Stimulated activated naive B cell treated with anti-CD40 and anti-IgM and Interleukin-4, amounts not matched to agents 10 μg/mL and 1 μg/mL and 100 μg/mL, for 72 hours (primary cell): ENCODE measurements at regions not wholly inside any gene's neighbourhood (a gene's known extent, or its start where the extent isn't known, plus 50 kb on each side); places are given as distances from the start of the nearest gene placed in this dataset.

Experiments used
- ATAC-seq, 2 donors: fragments of 150-1000 bp; cut with Tn5 transposase; replicated peaks; 2 replicates each; pipeline ENCODE4 v1.10.0; 2021; ENCODE audit warnings: moderate library complexity in 1 of 2
- DNase-seq: peaks from one replicate; pipeline ENCODE4 v3.0.0; 2021
- H3K27ac Mint-ChIP-seq: one replicate; pipeline ENCODE4 v1.8.0; 2022; ENCODE audit warnings: mild to moderate bottlenecking, mixed read lengths
- H3K27me3 Mint-ChIP-seq, 2 donors: one replicate each; pipeline ENCODE4 v1.8.0; 2022; ENCODE audit warnings: mixed read lengths in 2 of 2
- H3K36me3 Mint-ChIP-seq, 2 donors: one replicate each; pipeline ENCODE4 v1.8.0; 2022; ENCODE audit warnings: mixed read lengths in 2 of 2, mild to moderate bottlenecking in 1 of 2
- H3K4me1 Mint-ChIP-seq, 2 donors: one replicate each; pipeline ENCODE4 v1.8.0; 2022; ENCODE audit warnings: mixed read lengths in 2 of 2, mild to moderate bottlenecking in 1 of 2
- H3K4me3 Mint-ChIP-seq, 2 donors: one replicate each; pipeline ENCODE4 v1.8.0; 2022; ENCODE audit warnings: mild to moderate bottlenecking in 2 of 2, mixed read lengths in 2 of 2, moderate library complexity in 1 of 2
- H3K9me3 Mint-ChIP-seq, 2 donors: one replicate each; pipeline ENCODE4 v1.8.0; 2022; ENCODE audit warnings: mixed read lengths in 2 of 2, mild to moderate bottlenecking in 1 of 2

GRCh38 chr2:58853420-58853819 is 612.3 kb upstream of the FANCL start:
- no peaks in the 10 kb centered on the region for H3K36me3 Mint-ChIP-seq
- peaks cover 0 to 5% of the 10 kb centered on the region in 2 donors for H3K27me3 Mint-ChIP-seq
- no peak overlapping the region for H3K4me3 Mint-ChIP-seq
- DNase-seq = no peak
- no peak overlapping the region for H3K27ac Mint-ChIP-seq
- no peaks in the 10 kb centered on the region for H3K4me1 Mint-ChIP-seq
- no peaks in the 10 kb centered on the region for H3K9me3 Mint-ChIP-seq
- no peak for ATAC-seq

GRCh38 chr2:58852905-58853304 is 611.8 kb upstream of the FANCL start:
- no peak overlapping the region for H3K4me3 Mint-ChIP-seq
- no peak for ATAC-seq

DNA sequence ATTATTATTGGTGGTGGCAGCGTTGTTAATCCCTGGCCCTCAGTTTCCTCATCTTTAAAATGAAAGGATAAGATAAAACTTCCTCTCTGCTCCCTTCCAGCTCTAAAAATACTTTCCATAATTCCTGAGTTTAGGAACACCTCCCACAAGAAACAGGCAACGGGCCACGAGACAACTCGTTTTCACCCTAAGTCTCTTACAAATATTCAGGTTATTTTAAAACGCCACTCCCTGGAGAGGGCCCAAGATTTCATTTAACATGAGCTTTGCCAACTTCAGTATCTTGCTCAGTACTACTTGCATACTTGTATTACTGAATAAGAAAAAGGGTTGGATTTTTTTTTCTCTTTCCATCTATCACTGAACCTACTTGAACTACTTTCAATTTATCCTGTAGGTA is 611.1 kb upstream of the FANCL start:
- Mint-ChIP-seq H3K27ac (no peak overlapping the region), H3K4me3 (no peak overlapping the region), H3K27me3 (peaks cover 0 to 5% of the 10 kb centered on the region in 2 donors), H3K36me3 (no peaks in the 10 kb centered on the region), H3K9me3 (no peaks in the 10 kb centered on the region), H3K4me1 (no peaks in the 10 kb centered on the region)
- DNase-seq (no peak), ATAC-seq (no peak)

More at GRCh38 chr2:58852905-58853304, 611.8 kb upstream of the FANCL start:
- H3K9me3 Mint-ChIP-seq = no peaks in the 10 kb centered on the region
- DNase-seq = no peak
- no peaks in the 10 kb centered on the region for H3K36me3 Mint-ChIP-seq
- H3K27ac Mint-ChIP-seq = no peak overlapping the region
- no peaks in the 10 kb centered on the region for H3K4me1 Mint-ChIP-seq
- H3K27me3 Mint-ChIP-seq = peaks cover 0 to 5% of the 10 kb centered on the region in 2 donors

DNA sequence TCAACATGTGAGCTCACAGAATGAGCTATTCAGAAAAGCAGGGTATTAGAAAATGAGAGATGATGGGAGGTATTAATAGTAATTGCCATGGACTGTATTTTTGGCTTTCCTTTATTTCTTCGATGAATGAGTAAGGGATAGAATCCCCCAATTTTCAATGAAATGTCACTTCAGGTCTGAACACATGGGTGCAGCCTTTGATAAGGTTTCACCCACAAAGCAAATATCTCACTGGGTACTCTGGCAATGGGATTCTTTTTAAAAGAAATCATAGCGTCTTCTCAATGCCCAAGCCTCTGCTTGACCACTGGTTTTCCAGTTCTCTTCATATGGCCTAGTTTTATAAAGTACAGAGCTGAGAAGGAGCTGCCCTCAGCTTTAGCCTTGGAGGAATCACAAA is 610.5 kb upstream of the FANCL start:
- Mint-ChIP-seq H3K4me3 (no peak overlapping the region), H3K9me3 (no peaks in the 10 kb centered on the region), H3K4me1 (no peaks in the 10 kb centered on the region), H3K27me3 (peaks cover 0 to 5% of the 10 kb centered on the region in 2 donors), H3K27ac (no peak overlapping the region), H3K36me3 (no peaks in the 10 kb centered on the region)
- no peak for DNase-seq
- no peak for ATAC-seq

DNA sequence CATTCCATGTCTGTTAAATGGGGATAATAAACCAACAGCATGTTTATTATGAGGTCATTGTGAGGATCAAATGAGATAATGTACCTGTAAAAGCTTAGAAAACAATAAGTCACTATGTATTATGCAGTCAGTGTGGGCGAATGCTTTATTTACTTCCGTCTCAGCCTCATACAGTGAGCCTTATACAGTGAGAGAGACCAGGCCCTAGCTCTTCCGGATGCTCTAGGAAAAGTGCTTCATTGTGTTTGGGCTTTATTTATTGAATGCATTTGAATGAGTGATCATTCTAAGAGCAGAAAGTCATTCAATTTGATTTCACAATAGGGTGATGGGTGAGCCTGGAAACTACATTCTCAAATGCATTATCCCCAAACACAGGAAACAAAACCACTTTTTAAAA is 603.9 kb upstream of the FANCL start:
- Mint-ChIP-seq H3K4me3 (no peak overlapping the region), H3K27ac (no peak overlapping the region), H3K4me1 (no peaks in the 10 kb centered on the region), H3K27me3 (peaks cover 0 to 10% of the 10 kb centered on the region in 2 donors), H3K9me3 (no peaks in the 10 kb centered on the region), H3K36me3 (no peaks in the 10 kb centered on the region)
- ATAC-seq (no peak), DNase-seq (no peak)

DNA sequence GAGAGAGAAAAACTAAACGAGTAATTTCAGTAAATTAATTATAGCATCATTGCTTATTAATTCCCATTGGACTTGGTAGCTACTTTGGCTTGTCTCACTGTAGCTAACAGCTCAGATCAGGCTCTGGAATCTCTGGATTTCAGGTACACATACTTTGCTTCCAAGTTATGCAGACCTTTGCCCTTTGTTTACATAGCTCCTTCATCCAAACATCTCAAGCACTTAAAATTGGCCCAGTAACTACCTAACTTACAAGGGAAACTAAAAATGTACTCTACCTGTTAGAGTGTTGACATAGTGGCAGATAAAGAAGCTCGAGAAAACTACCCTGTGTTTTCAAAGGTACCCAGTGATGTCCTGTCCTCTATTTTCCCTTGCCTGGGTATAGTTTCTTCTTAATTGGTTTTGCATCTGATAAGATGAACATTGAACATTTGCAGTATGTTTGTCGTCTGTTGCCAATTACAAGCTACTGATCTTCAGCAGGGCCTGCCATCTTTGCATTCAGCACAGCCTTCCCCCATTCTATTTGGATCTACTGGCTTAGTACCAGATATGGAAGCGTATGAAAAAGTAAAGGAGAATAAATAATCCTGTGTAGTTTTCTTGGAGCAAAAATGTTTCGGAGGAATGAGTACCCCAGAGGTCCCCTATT is 601.5 kb upstream of the FANCL start:
- Mint-ChIP-seq H3K27me3 (peaks cover 0 to 10% of the 10 kb centered on the region in 2 donors), H3K27ac (no peak overlapping the region), H3K36me3 (no peaks in the 10 kb centered on the region), H3K4me3 (no peak overlapping the region), H3K4me1 (no peaks in the 10 kb centered on the region), H3K9me3 (peaks cover 2 to 4% of the 10 kb centered on the region in 2 donors)
- no peak for ATAC-seq
- DNase-seq = no peak

DNA sequence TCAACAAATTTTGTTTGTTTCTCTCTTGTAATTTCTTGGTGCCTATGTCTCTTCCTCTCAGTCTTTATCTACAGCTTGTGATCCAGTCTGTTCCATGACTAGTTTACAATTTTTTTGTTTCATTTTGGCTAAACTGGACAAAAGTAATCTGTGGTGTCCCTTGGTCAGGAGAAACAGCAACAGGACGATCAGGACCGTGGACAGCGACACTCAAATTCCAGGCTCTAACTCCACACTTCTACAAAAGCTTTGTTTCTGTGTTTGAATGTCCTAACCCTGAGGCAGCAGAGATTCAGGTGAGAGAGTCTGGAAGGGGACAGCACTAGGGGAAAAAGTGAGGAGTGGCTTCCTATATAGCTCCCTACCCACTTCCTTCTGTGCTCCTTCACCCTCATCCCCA is 593.3 kb upstream of the FANCL start:
- Mint-ChIP-seq H3K4me1 (no peaks in the 10 kb centered on the region), H3K27me3 (peaks cover 21 to 24% of the 10 kb centered on the region in 2 donors), H3K27ac (no peak overlapping the region), H3K36me3 (peaks cover 0 to 2% of the 10 kb centered on the region in 2 donors), H3K9me3 (peaks cover 11 to 13% of the 10 kb centered on the region in 2 donors), H3K4me3 (no peak overlapping the region)
- ATAC-seq = no peak
- DNase-seq = no peak

- peaks cover 0 to 4% of the 10 kb centered on the region in 2 donors for H3K27me3 Mint-ChIP-seq
- H3K27ac Mint-ChIP-seq = no peak overlapping the region
- H3K4me3 Mint-ChIP-seq = no peak overlapping the region
- ATAC-seq = no peak
- H3K9me3 Mint-ChIP-seq = peaks cover 34 to 41% of the 10 kb centered on the region in 2 donors
- H3K36me3 Mint-ChIP-seq = peaks cover 2 to 5% of the 10 kb centered on the region in 2 donors
- DNase-seq = no peak
- H3K4me1 Mint-ChIP-seq = no peaks in the 10 kb centered on the region
Measured at GRCh38 chr2:58826795-58827194, 585.7 kb upstream of the FANCL start.

- Mint-ChIP-seq H3K4me3 (no peak overlapping the region), H3K4me1 (no peaks in the 10 kb centered on the region), H3K27me3 (peaks cover 4 to 5% of the 10 kb centered on the region in 2 donors), H3K9me3 (no peaks in the 10 kb centered on the region), H3K27ac (no peak overlapping the region), H3K36me3 (no peaks in the 10 kb centered on the region)
- DNase-seq (no peak), ATAC-seq (no peak)
Measured at GRCh38 chr2:58812771-58813344, 571.7 kb upstream of the FANCL start.

DNA sequence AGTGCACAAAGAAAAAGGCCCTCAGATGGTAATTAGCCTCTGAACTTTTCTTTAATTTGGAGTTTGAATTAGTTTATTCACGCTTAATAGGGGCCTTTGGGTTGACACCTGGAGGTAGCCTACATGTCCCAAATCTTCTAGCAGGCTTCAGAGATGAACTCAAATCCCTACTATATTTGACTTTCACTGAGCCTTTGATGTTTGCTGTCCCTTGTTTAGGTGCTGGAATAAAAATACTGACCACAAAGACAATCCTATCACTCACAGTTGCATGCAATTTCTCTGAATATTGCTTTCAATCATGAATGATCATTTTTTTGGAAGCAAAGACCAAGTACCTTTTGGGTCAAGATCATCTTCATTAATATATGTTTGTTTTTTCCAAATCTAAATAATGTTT is 564.0 kb upstream of the FANCL start:
- Mint-ChIP-seq H3K27ac (no peak overlapping the region), H3K4me1 (no peaks in the 10 kb centered on the region), H3K27me3 (peaks cover 0 to 5% of the 10 kb centered on the region in 2 donors), H3K36me3 (no peaks in the 10 kb centered on the region), H3K9me3 (no peaks in the 10 kb centered on the region), H3K4me3 (no peak overlapping the region)
- ATAC-seq (no peak), DNase-seq (no peak)

GRCh38 chr2:58803192-58803591 is 562.1 kb upstream of the FANCL start:
- Mint-ChIP-seq H3K27me3 (peaks cover 0 to 4% of the 10 kb centered on the region in 2 donors), H3K9me3 (no peaks in the 10 kb centered on the region), H3K36me3 (no peaks in the 10 kb centered on the region), H3K4me1 (no peaks in the 10 kb centered on the region), H3K27ac (no peak overlapping the region), H3K4me3 (no peak overlapping the region)
- ATAC-seq (no peak), DNase-seq (no peak)

DNA sequence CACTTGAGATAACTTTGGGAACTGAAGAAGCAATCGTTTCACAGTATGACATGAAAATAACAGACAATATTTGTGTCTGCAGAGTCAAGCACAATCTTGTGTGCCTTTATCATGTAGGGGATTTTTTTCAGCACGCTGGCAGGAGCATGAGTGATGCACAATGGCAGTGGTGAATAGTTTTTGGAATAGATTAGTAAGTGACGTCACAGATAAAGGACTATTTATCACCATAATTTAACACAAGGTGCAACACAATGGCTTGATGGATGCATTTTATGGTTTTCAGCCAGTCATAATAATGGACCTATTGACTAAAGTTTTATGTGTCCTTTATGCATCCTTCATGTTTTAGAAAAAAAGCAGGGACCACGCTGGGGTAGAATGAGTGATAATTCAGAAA is 559.8 kb upstream of the FANCL start:
- no peak for ATAC-seq
- H3K27ac Mint-ChIP-seq = no peak overlapping the region
- no peak for DNase-seq

DNA sequence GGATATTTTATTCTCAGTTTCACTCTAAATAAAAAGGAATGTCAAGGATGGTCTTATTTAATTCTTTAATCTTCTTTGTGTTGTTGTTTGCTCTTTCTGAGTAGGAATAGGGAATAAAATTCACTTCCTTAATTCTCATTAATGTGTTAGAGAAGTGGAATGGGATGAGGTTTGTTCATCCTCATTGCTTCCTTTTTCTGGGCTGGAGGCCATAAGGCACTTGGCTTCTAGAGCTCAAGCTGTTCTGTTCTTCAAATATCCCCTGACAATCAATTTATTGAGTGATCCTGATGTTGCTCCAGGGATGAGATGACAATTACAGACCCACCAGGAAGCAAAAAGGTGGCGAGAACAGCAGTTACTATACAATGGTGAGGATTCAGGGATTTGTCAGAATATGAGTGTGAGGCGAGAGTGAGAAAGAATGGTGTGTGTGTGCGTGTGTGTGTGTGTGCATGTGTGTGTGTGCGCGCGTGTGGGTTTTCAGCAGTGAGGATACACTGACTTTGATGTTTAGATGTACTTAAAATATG is 557.6 kb upstream of the FANCL start:
- no peaks in the 10 kb centered on the region for H3K9me3 Mint-ChIP-seq
- H3K4me3 Mint-ChIP-seq = no peak overlapping the region
- no peaks in the 10 kb centered on the region for H3K4me1 Mint-ChIP-seq
- no peaks in the 10 kb centered on the region for H3K36me3 Mint-ChIP-seq
- DNase-seq (no peak), ATAC-seq (no peak)
- no peak overlapping the region for H3K27ac Mint-ChIP-seq
- H3K27me3 Mint-ChIP-seq = no peaks in the 10 kb centered on the region

More for the DNA sequence above, 559.8 kb upstream of the FANCL start:
- Mint-ChIP-seq H3K9me3 (no peaks in the 10 kb centered on the region), H3K4me1 (no peaks in the 10 kb centered on the region), H3K36me3 (no peaks in the 10 kb centered on the region), H3K4me3 (no peak overlapping the region), H3K27me3 (no peaks in the 10 kb centered on the region)

DNA sequence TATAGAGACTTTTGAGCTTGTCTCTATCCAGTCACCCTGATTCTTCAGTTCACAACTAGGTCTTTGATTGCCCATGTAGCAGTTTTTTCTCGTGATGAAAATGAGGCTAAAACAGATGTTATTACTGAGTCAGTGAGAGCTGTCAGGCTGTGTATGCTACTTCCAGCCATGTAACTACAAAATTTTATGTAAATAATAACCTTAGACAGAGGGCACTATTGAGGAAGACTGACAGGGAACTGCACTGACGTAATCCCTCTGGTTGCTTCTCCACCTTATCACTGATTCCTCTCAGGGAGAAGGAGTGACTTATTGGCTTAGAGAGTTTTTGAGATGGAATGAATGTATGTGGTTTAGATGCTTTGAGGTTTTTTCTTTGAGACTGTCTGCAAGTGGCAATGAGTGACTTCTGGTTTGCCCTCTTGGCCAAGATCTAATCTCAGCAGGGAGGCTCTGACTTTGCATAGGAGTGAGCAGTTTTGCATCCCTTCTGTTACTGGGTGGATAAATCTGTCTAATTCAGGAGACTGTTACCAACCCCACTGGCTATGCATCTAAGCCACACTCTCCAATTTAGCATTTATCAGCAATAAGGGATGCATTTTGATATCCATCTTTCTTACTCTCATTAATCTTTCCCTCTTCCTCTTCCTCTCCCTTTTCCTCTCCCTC is 555.2 kb upstream of the FANCL start:
- ATAC-seq = no peak
- Mint-ChIP-seq H3K27ac (no peak overlapping the region), H3K27me3 (peaks cover 0 to 4% of the 10 kb centered on the region in 2 donors), H3K4me1 (no peaks in the 10 kb centered on the region), H3K9me3 (no peaks in the 10 kb centered on the region), H3K4me3 (no peak overlapping the region), H3K36me3 (no peaks in the 10 kb centered on the region)
- no peak for DNase-seq

DNA sequence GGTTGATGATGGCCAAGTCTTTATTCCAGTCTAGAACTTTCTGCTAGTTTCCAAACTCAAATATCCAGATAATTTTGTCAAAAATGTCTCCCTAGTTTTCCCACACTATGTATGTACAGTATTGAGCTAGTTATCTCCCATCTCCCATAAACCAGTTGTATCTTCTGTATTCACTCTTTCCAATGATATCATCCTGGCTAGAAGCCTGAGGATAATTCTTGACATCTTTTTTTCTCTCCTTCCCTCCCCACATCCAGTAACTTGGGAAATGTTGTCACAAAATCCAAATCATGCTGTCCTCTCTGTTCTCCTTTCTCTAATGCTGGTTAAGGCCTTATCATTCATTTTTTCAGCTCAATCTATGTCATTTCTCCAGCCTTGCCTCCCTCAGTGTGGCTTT is 553.8 kb upstream of the FANCL start:
- H3K9me3 Mint-ChIP-seq = no peaks in the 10 kb centered on the region

More for the DNA sequence above, 553.8 kb upstream of the FANCL start:
- Mint-ChIP-seq H3K36me3 (no peaks in the 10 kb centered on the region), H3K27ac (no peak overlapping the region), H3K4me1 (no peaks in the 10 kb centered on the region), H3K27me3 (peaks cover 0 to 4% of the 10 kb centered on the region in 2 donors), H3K4me3 (no peak overlapping the region)
- no peak for DNase-seq
- ATAC-seq = no peak
